ENCODE measurements at regions not wholly inside any gene's neighbourhood (a gene's known extent, or its start where the extent isn't known, plus 50 kb on each side); places are given as distances from the start of the nearest gene placed in this dataset.

- DNase-seq = no peak
- no peak overlapping the region for H3K27ac Mint-ChIP-seq
- Histone ChIP-seq H3K4me1 (ENCODE audit: control insufficient read depth, insufficient read depth, low read length) (no peaks in the 10 kb centered on the region), H3K9ac (ENCODE audit: extremely low read depth, low read length, poor library complexity, severe bottlenecking) (no peak overlapping the region), H3K27ac (ENCODE audit: low read depth, low read length) (no peak overlapping the region), H3K9me3 (ENCODE audit: control insufficient read depth, low read length) (no peaks in the 10 kb centered on the region), H3K36me3 (ENCODE audit: control insufficient read depth, insufficient read depth, low read length) (no peaks in the 10 kb centered on the region), H3K4me3 (ENCODE audit: low read length) (no peak overlapping the region), H3K27me3 (ENCODE audit: control insufficient read depth, insufficient read depth, low read length, poor library complexity, severe bottlenecking) (no peaks in the 10 kb centered on the region)
- H3K4me3 Mint-ChIP-seq = no peak overlapping the region
- H3K9me3 Mint-ChIP-seq = peaks cover 7% of the 10 kb centered on the region
- H3K4me1 Mint-ChIP-seq = no peaks in the 10 kb centered on the region
- TF ChIP-seq CTCF (conservative IDR thresholded peaks at IDR 0.05) = no peak
- H3K36me3 Mint-ChIP-seq (ENCODE audit: low read depth) = no peaks in the 10 kb centered on the region
- H3K27me3 Mint-ChIP-seq (ENCODE audit: insufficient read depth) = no peaks in the 10 kb centered on the region
- 87 to 100% methylated on average over 1 to 3 of the region's 3 CpGs for WGBS, 2 experiments (ENCODE audit: insufficient coverage in 1 of 2, insufficient read length in 1 of 2)
These were observed 425.6 kb downstream of the RASEF start for GRCh38 chr9:82637368-82637767.

GRCh38 chr9:82645600-82645999, 417.3 kb downstream of the RASEF start:
- Mint-ChIP-seq H3K4me1 (no peaks in the 10 kb centered on the region), H3K27ac (no peak overlapping the region), H3K36me3 (ENCODE audit: low read depth) (no peaks in the 10 kb centered on the region), H3K27me3 (ENCODE audit: insufficient read depth) (no peaks in the 10 kb centered on the region), H3K9me3 (no peaks in the 10 kb centered on the region), H3K4me3 (no peak overlapping the region)
- Histone ChIP-seq H3K27ac (ENCODE audit: low read depth, low read length) (no peak overlapping the region), H3K27me3 (ENCODE audit: control insufficient read depth, insufficient read depth, low read length, poor library complexity, severe bottlenecking) (no peaks in the 10 kb centered on the region), H3K9me3 (ENCODE audit: control insufficient read depth, low read length) (peaks cover 4% of the 10 kb centered on the region), H3K4me3 (ENCODE audit: low read length) (no peak overlapping the region), H3K9ac (ENCODE audit: extremely low read depth, low read length, poor library complexity, severe bottlenecking) (no peak overlapping the region), H3K4me1 (ENCODE audit: control insufficient read depth, insufficient read depth, low read length) (no peaks in the 10 kb centered on the region), H3K36me3 (ENCODE audit: control insufficient read depth, insufficient read depth, low read length) (no peaks in the 10 kb centered on the region)
- TF ChIP-seq CTCF (conservative IDR thresholded peaks at IDR 0.05) = no peak
- DNase-seq = no peak
- 86 to 93% methylated on average over 2 of the region's 2 CpGs for WGBS, 2 experiments (ENCODE audit: insufficient coverage in 1 of 2, insufficient read length in 1 of 2)

- WGBS, 2 experiments (ENCODE audit: insufficient coverage in 1 of 2, insufficient read length in 1 of 2) = 60 to 96% methylated on average over 1 to 3 of the region's 3 CpGs
These were observed 412.6 kb downstream of the RASEF start for GRCh38 chr9:82650368-82650767.

More at GRCh38 chr9:82650368-82650767, 412.6 kb downstream of the RASEF start:
- H3K27ac Mint-ChIP-seq = no peak overlapping the region
- Histone ChIP-seq H3K27me3 (ENCODE audit: control insufficient read depth, insufficient read depth, low read length, poor library complexity, severe bottlenecking) (no peaks in the 10 kb centered on the region), H3K4me3 (ENCODE audit: low read length) (no peak overlapping the region), H3K36me3 (ENCODE audit: control insufficient read depth, insufficient read depth, low read length) (no peaks in the 10 kb centered on the region), H3K27ac (ENCODE audit: low read depth, low read length) (no peak overlapping the region), H3K9me3 (ENCODE audit: control insufficient read depth, low read length) (peaks cover 5% of the 10 kb centered on the region), H3K9ac (ENCODE audit: extremely low read depth, low read length, poor library complexity, severe bottlenecking) (no peak overlapping the region), H3K4me1 (ENCODE audit: control insufficient read depth, insufficient read depth, low read length) (no peaks in the 10 kb centered on the region)
- TF ChIP-seq CTCF (conservative IDR thresholded peaks at IDR 0.05) = no peak
- H3K4me3 Mint-ChIP-seq = no peak overlapping the region
- DNase-seq = no peak
- peaks cover 2% of the 10 kb centered on the region for H3K9me3 Mint-ChIP-seq
- no peaks in the 10 kb centered on the region for H3K27me3 Mint-ChIP-seq (ENCODE audit: insufficient read depth)
- no peaks in the 10 kb centered on the region for H3K4me1 Mint-ChIP-seq
- H3K36me3 Mint-ChIP-seq (ENCODE audit: low read depth) = no peaks in the 10 kb centered on the region
